Activated T-cell treated with anti-CD3 and anti-CD28 coated beads, Interleukin-2, amount 50 U/mL, for 1 hour (primary cell): ENCODE measurements at regions not wholly inside any gene's neighbourhood (a gene's known extent, or its start where the extent isn't known, plus 50 kb on each side); places are given as distances from the start of the nearest gene placed in this dataset.
"Not testable (repeated sequence)": the region's sequence is repeated elsewhere in the genome, so short reads cannot be mapped to it uniquely, and the experiment has no call there.

Experiments
- DNase-seq: peaks from one replicate; pipeline ENCODE4 v3.0.0-alpha.2; 2020

DNA sequence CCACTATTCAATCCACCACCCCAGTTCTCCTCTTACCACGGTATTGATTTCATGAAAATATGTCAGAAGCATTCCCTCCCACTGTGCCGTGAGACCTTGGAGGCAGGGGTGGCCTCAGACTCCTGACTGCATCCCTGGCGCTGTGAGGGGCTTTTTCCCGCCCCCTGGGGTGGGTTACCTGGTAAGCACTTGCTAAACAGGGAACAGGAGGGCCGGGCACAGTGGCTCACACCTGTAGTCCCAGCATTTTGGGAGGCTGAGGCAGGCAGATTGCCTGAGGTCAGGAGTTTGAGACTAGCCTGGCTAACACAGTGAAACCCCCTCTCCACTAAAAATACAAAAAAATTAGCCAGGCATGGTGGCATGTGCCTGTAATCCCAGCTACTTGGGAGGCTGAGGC is 80.5 kb downstream of the CPZ start:
- DNase-seq = not testable (repeated sequence)

DNA sequence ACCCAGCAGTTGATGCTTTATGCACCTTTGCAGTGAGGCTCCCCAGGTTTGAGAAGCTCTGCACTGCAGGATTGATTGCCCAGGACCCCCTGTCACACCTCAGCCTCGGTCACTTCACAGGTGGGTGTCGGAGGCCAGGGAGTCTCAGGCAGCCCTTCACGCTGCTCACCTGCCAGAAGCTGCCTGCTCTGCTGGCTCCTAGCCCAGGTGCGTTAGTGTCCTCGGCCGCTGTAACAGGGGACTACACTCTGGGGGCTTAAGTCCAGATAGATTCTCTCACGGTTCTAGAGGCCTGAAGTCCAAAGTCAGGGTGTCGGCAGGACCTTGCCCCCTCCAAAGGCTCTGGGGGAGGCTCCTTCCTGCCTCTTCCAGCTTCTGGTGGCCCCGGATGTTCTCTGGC is 79.9 kb downstream of the CPZ start:
- no peak for DNase-seq

DNA sequence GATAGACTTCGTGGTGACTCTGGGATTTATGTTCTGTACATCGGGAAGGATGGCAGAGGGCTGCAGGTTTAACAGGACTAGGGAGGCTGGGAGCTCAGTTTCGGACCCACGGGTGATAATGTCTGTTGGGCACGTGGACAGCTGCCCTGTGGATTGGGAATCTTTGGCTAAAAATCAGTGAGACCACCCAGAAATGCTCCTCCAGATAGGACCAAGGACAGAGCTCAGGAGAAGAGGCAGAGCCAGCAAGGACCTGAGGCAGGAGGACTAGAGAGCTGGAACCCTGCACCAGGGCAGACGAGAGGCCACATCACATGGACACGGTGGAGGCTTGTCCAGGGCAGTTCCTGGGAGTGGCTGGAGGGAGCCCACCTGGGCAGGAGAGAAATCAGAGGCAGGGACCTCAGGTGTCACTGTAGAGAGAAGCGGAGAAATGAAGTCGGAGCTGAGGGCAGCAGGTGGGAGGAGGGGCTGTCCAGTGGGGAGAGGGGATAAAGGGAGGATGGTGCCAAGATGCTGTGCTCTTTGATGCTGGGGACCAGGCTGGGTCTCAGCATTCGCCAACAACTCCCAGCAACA is 79.2 kb downstream of the CPZ start:
- DNase-seq = no peak
